HCT116 (cell line): ENCODE measurements at regions not wholly inside any gene's neighbourhood (a gene's known extent, or its start where the extent isn't known, plus 50 kb on each side); places are given as distances from the start of the nearest gene placed in this dataset.

Source experiments
- ATAC-seq: fragments of 200-7000 bp; cut with Tn5 transposase; 2 replicates; pipeline ENCODE4 v1.9.1; 2020; ENCODE audit warnings: mild to moderate bottlenecking, moderate library complexity
- BruUV-seq: library from RNA; stranded (reverse); fragments of 400-500 nt; replicated peaks from 2 replicates; lab custom pipeline; 2021; lab: Mats Ljungman, UMichigan
- CTCF ChIA-PET: fragments of 300-600 bp; sonication (Branson Sonifier 250); formaldehyde crosslinking; loops from one replicate; lab custom pipeline; 2021; ENCODE audit warnings: antibody characterized with exemption; lab: Charles Lee
- POLR2A ChIA-PET: fragments of 300-600, 350-600 bp; sonication (Branson Sonifier 250); formaldehyde crosslinking; loops from one replicate; lab custom pipeline; 2021; ENCODE audit warnings: antibody characterized with exemption; lab: Charles Lee
- RAD21 ChIA-PET, 2 experiments: fragments of 300-600 bp; sonication (Branson Sonifier 250); formaldehyde crosslinking; loops; one replicate each; lab custom pipeline; 2023; ENCODE audit warnings: low total read pairs in 2 of 2; ENCODE audit not compliant: uncharacterized antibody in 2 of 2, unreplicated experiment in 2 of 2, low non-redundant PET in 1 of 2; lab: Charles Lee
- DNase-seq: peaks from one replicate; pipeline ENCODE4 v3.0.0-alpha.2; 2010; ENCODE audit warnings: low read depth, low spot score
- H2AFZ ChIP-seq: fragments of 200-600 bp; shearing (Covaris generic), sonication (generic); 2 replicates; pipeline ENCODE4 v1.6.1; 2017; ENCODE audit warnings: low read depth, mixed run types, mixed read lengths, antibody characterized with exemption, low read length; ENCODE audit not compliant: poor library complexity, severe bottlenecking
- H3K27ac ChIP-seq: 2 replicates; pipeline ENCODE4 v1.5.1; 2012; ENCODE audit warnings: low read depth, low read length
- H3K27me3 ChIP-seq: fragments of 200-600 bp; sonication (generic); 2 replicates; pipeline ENCODE4 v1.6.1; 2016; ENCODE audit warnings: mixed run types, low read length, mixed read lengths; ENCODE audit not compliant: insufficient read depth
- H3K36me3 ChIP-seq, 2 experiments: fragments of 200-500 bp in 1 of 2; fragments of 200-600 bp in 1 of 2; sonication (Bioruptor generic) in 1 of 2; sonication (generic) in 1 of 2; 2 replicates each; pipeline versions ENCODE4 v1.5.1 to v1.6.1; 2014 to 2016; ENCODE audit warnings: low read length in 2 of 2, inconsistent platforms in 1 of 2, mixed read lengths in 1 of 2, mixed run types in 1 of 2; ENCODE audit not compliant: insufficient read depth in 2 of 2, control insufficient read depth in 1 of 2
- H3K4me1 ChIP-seq, 2 experiments: fragments of 200-600 bp in 1 of 2; sonication (generic) in 1 of 2; 2 replicates each; pipeline versions ENCODE4 v1.5.1 to v1.6.1; 2012 to 2017; ENCODE audit warnings: low read length in 2 of 2, inconsistent platforms in 1 of 2, mild to moderate bottlenecking in 1 of 2, mixed read lengths in 1 of 2, mixed run types in 1 of 2, moderate library complexity in 1 of 2; ENCODE audit not compliant: insufficient read depth in 2 of 2, control insufficient read depth in 1 of 2
- H3K4me2 ChIP-seq: fragments of 200-600 bp; sonication (generic); 2 replicates; pipeline ENCODE4 v1.6.1; 2017; ENCODE audit warnings: mixed run types, low read length, mixed read lengths
- H3K4me3 ChIP-seq, 2 experiments: fragments of 200-600 bp in 1 of 2; sonication (generic) in 1 of 2; replicated peaks in 1 of 2; 2 replicates each; pipeline ENCODE4 v1.5.1; 2011 to 2016; ENCODE audit warnings: low read length in 2 of 2, control low read depth in 1 of 2, low read depth in 1 of 2, mild to moderate bottlenecking in 1 of 2, mixed read lengths in 1 of 2, mixed run types in 1 of 2
- H3K79me2 ChIP-seq: fragments of 200-600 bp; sonication (generic); 2 replicates; pipeline ENCODE4 v1.6.1; 2017; ENCODE audit warnings: mild to moderate bottlenecking, mixed run types, low read length, moderate library complexity, mixed read lengths; ENCODE audit not compliant: insufficient read depth
- H3K9ac ChIP-seq: fragments of 200-600 bp; sonication (generic); 2 replicates; pipeline ENCODE4 v1.6.1; 2016; ENCODE audit warnings: low read length, mixed read lengths
- H3K9me2 ChIP-seq: fragments of 200-600 bp; sonication (generic), shearing (Covaris generic); 2 replicates; pipeline ENCODE4 v1.6.1; 2017; ENCODE audit warnings: mixed run types, mild to moderate bottlenecking, moderate library complexity; ENCODE audit not compliant: insufficient read depth
- H3K9me3 ChIP-seq, 2 experiments: fragments of 200-500 bp in 1 of 2; fragments of 200-600 bp in 1 of 2; sonication (Bioruptor generic) in 1 of 2; sonication (generic) in 1 of 2; 2 replicates each; pipeline ENCODE4 v1.6.1; 2014 to 2017; ENCODE audit warnings: low read length in 2 of 2, mixed read lengths in 2 of 2, inconsistent platforms in 1 of 2, low read depth in 1 of 2, mild to moderate bottlenecking in 1 of 2, mixed run types in 1 of 2, moderate library complexity in 1 of 2; ENCODE audit not compliant: control insufficient read depth in 1 of 2, insufficient read depth in 1 of 2
- H4K20me1 ChIP-seq: fragments of 200-600 bp; sonication (generic), shearing (Covaris generic); 2 replicates; pipeline ENCODE4 v1.6.1; 2017; ENCODE audit warnings: mixed run types, mild to moderate bottlenecking, moderate library complexity; ENCODE audit not compliant: insufficient read depth
- ATF3 ChIP-seq: IDR thresholded peaks from 2 replicates; pipeline ENCODE4 v1.6.1; 2012
- CEBPB ChIP-seq: IDR thresholded peaks from 2 replicates; pipeline ENCODE4 v1.6.1; 2012; ENCODE audit warnings: low read depth
- CTCF ChIP-seq, 3 experiments: fragments of 200-600 bp in 1 of 3; sonication (generic) in 1 of 3; IDR thresholded peaks in 2 of 3; conservative IDR thresholded peaks in 1 of 3; 2 replicates each; pipeline ENCODE4 v1.5.1; 2012 to 2017; ENCODE audit warnings: low read depth in 2 of 3, low read length in 2 of 3, antibody characterized with exemption in 1 of 3, borderline replicate concordance in 1 of 3, control low read depth in 1 of 3, mild to moderate bottlenecking in 1 of 3, mixed read lengths in 1 of 3, mixed run types in 1 of 3, moderate library complexity in 1 of 3; ENCODE audit not compliant: insufficient read depth in 1 of 3
- EZH2 ChIP-seq: fragments of 200-600 bp; sonication (generic); IDR thresholded peaks from 2 replicates; pipeline ENCODE4 v1.6.1; 2017; ENCODE audit warnings: antibody characterized with exemption, mixed run types
- EZH2phosphoT487 ChIP-seq: fragments of 200-600 bp; IDR thresholded peaks from 2 replicates; pipeline ENCODE4 v1.6.1; 2018; ENCODE audit warnings: antibody characterized with exemption, borderline replicate concordance
- FOSL1 ChIP-seq: IDR thresholded peaks from 2 replicates; pipeline ENCODE4 v1.6.1; 2012; ENCODE audit warnings: low read depth
- JUND ChIP-seq: IDR thresholded peaks from 2 replicates; pipeline ENCODE4 v1.6.1; 2012
- MAX ChIP-seq: IDR thresholded peaks from 2 replicates; pipeline ENCODE4 v1.6.1; 2012
- POLR2A ChIP-seq: IDR thresholded peaks from 2 replicates; pipeline ENCODE4 v1.7.0; 2011; ENCODE audit warnings: borderline replicate concordance; ENCODE audit not compliant: insufficient read depth, insufficient read length; ENCODE audit errors: extremely low read depth
- POLR2AphosphoS5 ChIP-seq: IDR thresholded peaks from 2 replicates; pipeline ENCODE4 v1.6.1; 2011; ENCODE audit warnings: mild to moderate bottlenecking, low read depth, low read length, moderate library complexity
- RAD21 ChIP-seq: IDR thresholded peaks from 2 replicates; pipeline ENCODE4 v1.6.1; 2012; ENCODE audit warnings: low read depth, mild to moderate bottlenecking
- SIN3A ChIP-seq: IDR thresholded peaks from 2 replicates; pipeline ENCODE4 v1.6.1; 2012; ENCODE audit warnings: low read depth
- SP1 ChIP-seq: IDR thresholded peaks from 2 replicates; pipeline ENCODE4 v1.6.1; 2012; ENCODE audit warnings: low read depth
- TCF7L2 ChIP-seq: IDR thresholded peaks from 2 replicates; pipeline ENCODE4 v1.7.0; 2011; ENCODE audit warnings: borderline replicate concordance, inconsistent platforms; ENCODE audit not compliant: insufficient read depth, insufficient read length; ENCODE audit errors: extremely low read depth
- YY1 ChIP-seq: IDR thresholded peaks from 2 replicates; pipeline ENCODE4 v1.6.1; 2011; ENCODE audit warnings: low read length, low read depth, moderate library complexity, mild to moderate bottlenecking; ENCODE audit not compliant: insufficient replicate concordance; ENCODE audit errors: extremely low read depth
- intact Hi-C: fragments of 100-400 bp; cut with micrococcal nuclease; formaldehyde crosslinking; loops from 2 replicates; pipeline ENCODE4 v1.10.0; 2022

GRCh38 chr1:80444171-80444570, 1356.6 kb upstream of the ADGRL2 start:
- Histone ChIP-seq H3K9me2 (no peaks in the 10 kb centered on the region), H2AFZ (no peak overlapping the region), H3K36me3 (no peaks in the 10 kb centered on the region), H4K20me1 (no peaks in the 10 kb centered on the region), H3K27me3 (no peaks in the 10 kb centered on the region), H3K4me2 (no peak overlapping the region), H3K27ac (no peak overlapping the region), H3K4me3 (no peak overlapping the region), H3K9me3 (no peaks in the 10 kb centered on the region), H3K9ac (no peak overlapping the region), H3K4me1 (peaks cover 4 to 7% of the 10 kb centered on the region in 2 experiments; a peak in 3 of 4 replicates), H3K79me2 (no peaks in the 10 kb centered on the region)
- TF ChIP-seq JUND, result no peak
- TF ChIP-seq YY1, result no peak
- no peak for TF ChIP-seq CEBPB
- no peak for TF ChIP-seq EZH2
- TF ChIP-seq SP1, result no peak
- ATAC-seq, result no peak
- no TSS peak for BruUV-seq
- intact Hi-C loops, result no loop called here
- CTCF ChIA-PET, result no interaction called here
- POLR2A ChIA-PET, result no interaction called here
- DNase-seq, result no peak
- RAD21 ChIA-PET, result no interaction called here

- TF ChIP-seq YY1 (no peak), TCF7L2 (no peak), RAD21 (peak; percentile 35; the same call in 1 of the 2 replicates), MAX (no peak), ATF3 (no peak), CTCF (IDR thresholded peaks at IDR 0.05 in 2 of 3, conservative IDR thresholded peaks at IDR 0.05 in 1 of 3; ENCODE audit: borderline replicate concordance in 1 of 3, insufficient read depth in 1 of 3, low read depth in 2 of 3, low read length in 2 of 3) (peak in 1 of 3 experiments; percentile 29; a peak in 1 of 6 replicates), FOSL1 (no peak), SIN3A (no peak), POLR2AphosphoS5 (no peak), EZH2phosphoT487 (no peak), POLR2A (no peak), SP1 (no peak)
- intact Hi-C loops, result no loop called here
- Histone ChIP-seq H3K27me3 (no peaks in the 10 kb centered on the region), H3K4me3 (no peak overlapping the region), H3K9me2 (no peaks in the 10 kb centered on the region), H2AFZ (no peak overlapping the region), H3K9ac (no peak overlapping the region), H3K4me2 (no peak overlapping the region), H4K20me1 (no peaks in the 10 kb centered on the region), H3K27ac (no peak overlapping the region), H3K9me3 (no peaks in the 10 kb centered on the region), H3K36me3 (no peaks in the 10 kb centered on the region), H3K4me1 (peaks cover 4 to 7% of the 10 kb centered on the region in 2 experiments; a peak in 3 of 4 replicates), H3K79me2 (no peaks in the 10 kb centered on the region)
- POLR2A ChIA-PET, result no interaction called here
- DNase-seq (no peak), ATAC-seq (peak; percentile 66; the same call in 1 of the 2 replicates)
- BruUV-seq, result no TSS peak
- RAD21 ChIA-PET, result no interaction called here
- CTCF ChIA-PET, result no interaction called here
These were observed 1359.1 kb upstream of the ADGRL2 start for GRCh38 chr1:80441664-80442063.
